Suppressor macrophage treated with lipopolysaccharide for 4 hours (primary cell): ENCODE measurements at regions not wholly inside any gene's neighbourhood (a gene's known extent, or its start where the extent isn't known, plus 50 kb on each side); places are given as distances from the start of the nearest gene placed in this dataset.
"Not testable (repeated sequence)": the region's sequence is repeated elsewhere in the genome, so short reads cannot be mapped to it uniquely, and the experiment has no call there.

ENCODE experiments used
- DNase-seq: peaks from one replicate; pipeline ENCODE4 v3.0.0-alpha.2; 2020

- DNase-seq = no peak
Observed at GRCh38 chr5:18999478-18999877, 988.5 kb downstream of the CDH18 start.

GRCh38 chr5:19001054-19001453 lies 986.9 kb downstream of the CDH18 start:
- no peak for DNase-seq

- no peak for DNase-seq
Observed at GRCh38 chr5:19001539-19001938, 986.5 kb downstream of the CDH18 start.

GRCh38 chr5:19002111-19002510 lies 985.9 kb downstream of the CDH18 start:
- DNase-seq = no peak

GRCh38 chr5:19018822-19019221 lies 969.2 kb downstream of the CDH18 start:
- DNase-seq = no peak

GRCh38 chr5:19031491-19031890 lies 956.5 kb downstream of the CDH18 start:
- DNase-seq = no peak

- no peak for DNase-seq
Observed at GRCh38 chr5:19035816-19036215, 952.2 kb downstream of the CDH18 start.

- no peak for DNase-seq
Observed at GRCh38 chr5:19042106-19042505, 945.9 kb downstream of the CDH18 start.

- no peak for DNase-seq
Observed at GRCh38 chr5:19044311-19044710, 943.7 kb downstream of the CDH18 start.

GRCh38 chr5:19044931-19045695 lies 942.9 kb downstream of the CDH18 start:
- no peak for DNase-seq

- DNase-seq = no peak
Observed at GRCh38 chr5:19047277-19047676, 940.7 kb downstream of the CDH18 start.

GRCh38 chr5:19048726-19049125 lies 939.3 kb downstream of the CDH18 start:
- no peak for DNase-seq

GRCh38 chr5:19058216-19058615 lies 929.8 kb downstream of the CDH18 start:
- no peak for DNase-seq

- no peak for DNase-seq
Observed at GRCh38 chr5:19064094-19064493, 923.9 kb downstream of the CDH18 start.

- DNase-seq = no peak
Observed at GRCh38 chr5:19067741-19068140, 920.3 kb downstream of the CDH18 start.

- DNase-seq = no peak
Observed at GRCh38 chr5:19098434-19098833, 889.6 kb downstream of the CDH18 start.

GRCh38 chr5:19099195-19099594 lies 888.8 kb downstream of the CDH18 start:
- DNase-seq = no peak

- DNase-seq = no peak
Observed at GRCh38 chr5:19104948-19105347, 883.1 kb downstream of the CDH18 start.

- no peak for DNase-seq
Observed at GRCh38 chr5:19122923-19123322, 865.1 kb downstream of the CDH18 start.

GRCh38 chr5:19125956-19126713 lies 861.9 kb downstream of the CDH18 start:
- DNase-seq = no peak

- no peak for DNase-seq
Observed at GRCh38 chr5:19140276-19140675, 847.7 kb downstream of the CDH18 start.

- DNase-seq = not testable (repeated sequence)
Observed at GRCh38 chr5:19141937-19142524, 846.0 kb downstream of the CDH18 start.

- DNase-seq = not testable (repeated sequence)
Observed at GRCh38 chr5:19142713-19143414, 845.1 kb downstream of the CDH18 start.
